ENCODE measurements at regions not wholly inside any gene's neighbourhood (a gene's known extent, or its start where the extent isn't known, plus 50 kb on each side); places are given as distances from the start of the nearest gene placed in this dataset.

- Histone ChIP-seq H4K91ac (ENCODE audit: insufficient read depth, low read depth, low read length) (no peak overlapping the region), H4K8ac (ENCODE audit: low read depth in 2 of 2, low read length in 2 of 2) (no peak overlapping the region), H2AK9ac (replicated peaks; ENCODE audit: low read depth, low read length, poor library complexity) (peak overlapping the region; percentile 26), H2AFZ (replicated peaks; ENCODE audit: low read length, poor library complexity) (no peak overlapping the region), H3K4me3 (ENCODE audit: insufficient read depth, low read depth, low read length) (no peak overlapping the region), H2BK20ac (ENCODE audit: low read depth, low read length) (no peak overlapping the region), H2BK5ac (ENCODE audit: low read depth, low read length, poor library complexity, severe bottlenecking) (no peak overlapping the region), H3K9me3 (ENCODE audit: control insufficient read depth, insufficient read depth, low read length) (no peaks in the 10 kb centered on the region), H4K5ac (ENCODE audit: low read depth, low read length) (no peak overlapping the region), H2BK120ac (ENCODE audit: low read depth, low read length) (no peak overlapping the region), H3K23ac (ENCODE audit: low read depth, low read length) (no peak overlapping the region), H4K20me1 (ENCODE audit: insufficient read depth, low read length) (no peaks in the 10 kb centered on the region), H3K4ac (ENCODE audit: low read depth, low read length) (no peak overlapping the region), H3K14ac (replicated peaks; ENCODE audit: low read depth, low read length) (no peak overlapping the region), H3K9ac (ENCODE audit: low read depth, low read length) (no peak overlapping the region), H3K56ac (ENCODE audit: extremely low read depth, insufficient read depth, low read length) (no peak overlapping the region), H3K79me1 (ENCODE audit: low read depth in 1 of 2, low read length in 2 of 2) (no peaks in the 10 kb centered on the region), H3K27ac (ENCODE audit: insufficient read depth, low read length) (no peak overlapping the region), H2AK5ac (ENCODE audit: low read depth, low read length) (no peak overlapping the region), H3K36me3 (ENCODE audit: control insufficient read depth, insufficient read depth, low read length) (no peaks in the 10 kb centered on the region), H2BK15ac (ENCODE audit: low read depth, low read length) (no peak overlapping the region), H3K18ac (ENCODE audit: low read depth, low read length) (no peak overlapping the region), H3K9me1 (ENCODE audit: insufficient read depth, low read length) (no peaks in the 10 kb centered on the region), H3K4me2 (ENCODE audit: low read depth, low read length) (no peak overlapping the region), H3K4me1 (ENCODE audit: control insufficient read depth, insufficient read depth, low read length) (no peaks in the 10 kb centered on the region), H3K27me3 (ENCODE audit: control insufficient read depth, insufficient read depth, low read length) (peaks cover 22% of the 10 kb centered on the region)
- DNase-seq: no peak
- dilution Hi-C loops (cut with HindIII; ENCODE audit: low sequenced_read_pairs, unreplicated experiment) (no loop called here), in situ Hi-C loops (cut with MboI; ENCODE audit: low sequenced_read_pairs) (loop anchor here (25.0 kb wide), 1 partner anchor 1328 kb away; no protein-coding TSS in a partner anchor), intact Hi-C loops (cut with micrococcal nuclease) (loop anchor here (5.0 kb wide), 1 partner anchor 182 kb away; no protein-coding TSS in a partner anchor)
- CTCF ChIA-PET: interaction anchor here (0.6 to 1.6 kb wide), 3 partner anchors 19 to 189 kb away, joined by 3 to 6 read pairs (median 4); no protein-coding TSS in a partner anchor
- no TSS peak for BruUV-seq (replicated peaks)
- 20% methylated on average over 1 of the region's 8 CpGs; no CpG with 5 or more reads in 1 of the 2 experiments for WGBS, 2 experiments (ENCODE audit: extremely low coverage in 2 of 2, insufficient read length in 1 of 2)
- ATAC-seq (ENCODE audit: low read depth): no peak
- POLR2A ChIA-PET (ENCODE audit: unreplicated experiment): no interaction called here
- TF ChIP-seq MAZ (IDR thresholded peaks at IDR 0.05; ENCODE audit: borderline replicate concordance, low read depth, low read length) (no peak), NFE2L2 (IDR thresholded peaks at IDR 0.05; ENCODE audit: low read depth, low read length) (no peak), RCOR1 (IDR thresholded peaks at IDR 0.05; ENCODE audit: insufficient replicate concordance, low read length) (no peak), BHLHE40 (IDR thresholded peaks at IDR 0.05; ENCODE audit: low read depth, low read length) (no peak), MXI1 (IDR thresholded peaks at IDR 0.05; ENCODE audit: borderline replicate concordance, low read depth, low read length) (no peak), CTCF (conservative IDR thresholded peaks at IDR 0.05; ENCODE audit: low read depth, low read length) (no peak), CEBPB (IDR thresholded peaks at IDR 0.05; ENCODE audit: low read depth, low read length) (no peak), SMC3 (IDR thresholded peaks at IDR 0.05; ENCODE audit: low read depth, low read length) (no peak), CHD1 (IDR thresholded peaks at IDR 0.05; ENCODE audit: low read depth, low read length) (no peak), MAFK (IDR thresholded peaks at IDR 0.05; ENCODE audit: low read depth, low read length) (no peak), RFX5 (IDR thresholded peaks at IDR 0.05; ENCODE audit: low read depth, low read length) (no peak), RAD21 (IDR thresholded peaks at IDR 0.05; ENCODE audit: low read length) (no peak), USF2 (IDR thresholded peaks at IDR 0.05; ENCODE audit: low read depth, low read length) (no peak), FOS (IDR thresholded peaks at IDR 0.05; ENCODE audit: low read depth, low read length) (no peak)
Observed at GRCh38 chr11:113540416-113541330, 65.5 kb upstream of the DRD2 start.

Data from IMR-90 (cell line).